Lower lobe of right lung (tissue), 2 donors: ENCODE measurements at regions not wholly inside any gene's neighbourhood (a gene's known extent, or its start where the extent isn't known, plus 50 kb on each side); places are given as distances from the start of the nearest gene placed in this dataset.

Experiments used
- ATAC-seq, 2 donors: fragments of 200-7000 bp; cut with Tn5 transposase; one replicate each; pipeline ENCODE4 v1.9.1; 2020 to 2022; ENCODE audit warnings: mild to moderate bottlenecking in 2 of 2, moderate library complexity in 2 of 2
- DNase-seq: peaks from one replicate; pipeline ENCODE4 v3.0.0-alpha.2; 2020
- H3K27ac ChIP-seq: fragments of 200-600 bp; one replicate; pipeline ENCODE4 v1.8.0; 2022
- H3K27me3 ChIP-seq: fragments of 200-600 bp; one replicate; pipeline ENCODE4 v1.8.0; 2022; ENCODE audit warnings: low read depth
- H3K36me3 ChIP-seq: fragments of 200-600 bp; one replicate; pipeline ENCODE4 v1.8.0; 2022; ENCODE audit warnings: mild to moderate bottlenecking
- H3K4me1 ChIP-seq: fragments of 200-600 bp; one replicate; pipeline ENCODE4 v1.8.0; 2022
- H3K4me3 ChIP-seq: fragments of 200-600 bp; one replicate; pipeline ENCODE4 v1.8.0; 2022; ENCODE audit warnings: mild to moderate bottlenecking
- H3K9me3 ChIP-seq: fragments of 200-600 bp; one replicate; pipeline ENCODE4 v1.8.0; 2022
- CTCF ChIP-seq: fragments of 200-600 bp; IDR thresholded peaks from one replicate; pipeline ENCODE4 v1.8.0; 2022; ENCODE audit warnings: antibody characterized with exemption, mild to moderate bottlenecking
- intact Hi-C: fragments of 100-400 bp; cut with DNase I; formaldehyde crosslinking; loops from one replicate; pipeline ENCODE4 v1.11.0; 2022
- donor health status: DM: no; HTN: yes; CAD: no; lungs with severe emphysema.

- Histone ChIP-seq H3K27me3 (no peaks in the 10 kb centered on the region), H3K9me3 (no peaks in the 10 kb centered on the region), H3K4me3 (no peak overlapping the region), H3K4me1 (no peaks in the 10 kb centered on the region), H3K27ac (no peak overlapping the region), H3K36me3 (no peaks in the 10 kb centered on the region)
- no peak for DNase-seq
- intact Hi-C loops = no loop called here
- no peak for ATAC-seq
- TF ChIP-seq CTCF = no peak
Observed at GRCh38 chr5:130427222-130427955, 523.1 kb downstream of the CHSY3 start.

- Histone ChIP-seq H3K27ac (no peak overlapping the region), H3K4me3 (no peak overlapping the region), H3K27me3 (no peaks in the 10 kb centered on the region), H3K4me1 (no peaks in the 10 kb centered on the region), H3K9me3 (no peaks in the 10 kb centered on the region), H3K36me3 (no peaks in the 10 kb centered on the region)
- no peak for ATAC-seq
- DNase-seq = no peak
- intact Hi-C loops = no loop called here
- no peak for TF ChIP-seq CTCF
Observed at GRCh38 chr5:130425424-130425823, 521.2 kb downstream of the CHSY3 start.

GRCh38 chr5:130424341-130424740, 520.1 kb downstream of the CHSY3 start:
- DNase-seq = no peak
- intact Hi-C loops = no loop called here
- no peaks in the 10 kb centered on the region for H3K36me3 ChIP-seq
- no peak for ATAC-seq
- H3K4me1 ChIP-seq = no peaks in the 10 kb centered on the region
- TF ChIP-seq CTCF = no peak
- H3K27ac ChIP-seq = no peak overlapping the region
- no peaks in the 10 kb centered on the region for H3K27me3 ChIP-seq
- no peaks in the 10 kb centered on the region for H3K9me3 ChIP-seq
- no peak overlapping the region for H3K4me3 ChIP-seq

GRCh38 chr5:130402906-130403305, 498.6 kb downstream of the CHSY3 start:
- intact Hi-C loops = no loop called here
- no peak overlapping the region for H3K4me3 ChIP-seq
- no peaks in the 10 kb centered on the region for H3K9me3 ChIP-seq
- no peaks in the 10 kb centered on the region for H3K4me1 ChIP-seq
- no peak for DNase-seq
- TF ChIP-seq CTCF = no peak
- H3K27ac ChIP-seq = no peak overlapping the region
- H3K36me3 ChIP-seq = no peaks in the 10 kb centered on the region
- H3K27me3 ChIP-seq = no peaks in the 10 kb centered on the region
- ATAC-seq = no peak

- intact Hi-C loops = no loop called here
- Histone ChIP-seq H3K36me3 (no peaks in the 10 kb centered on the region), H3K27ac (no peak overlapping the region), H3K27me3 (no peaks in the 10 kb centered on the region), H3K4me3 (no peak overlapping the region), H3K9me3 (no peaks in the 10 kb centered on the region), H3K4me1 (no peaks in the 10 kb centered on the region)
- DNase-seq (no peak), ATAC-seq (peak in 1 of 2 donors; percentile 75)
- no peak for TF ChIP-seq CTCF
Observed at GRCh38 chr5:130400091-130400490, 495.8 kb downstream of the CHSY3 start.
